Mesenchymal stem cell (in vitro differentiated cells and primary cell): ENCODE measurements at regions not wholly inside any gene's neighbourhood (a gene's known extent, or its start where the extent isn't known, plus 50 kb on each side); places are given as distances from the start of the nearest gene placed in this dataset.

Experiments
- DNase-seq: peaks from one replicate; pipeline ENCODE4 v3.0.0-alpha.2; 2013
- H2AFZ ChIP-seq: one replicate; pipeline ENCODE4 v1.6.1; 2013; ENCODE audit warnings: low read depth, mild to moderate bottlenecking, control low read depth, inconsistent platforms, low read length, moderate library complexity
- H2AK5ac ChIP-seq: 2 replicates; pipeline ENCODE4 v1.6.1; 2013; ENCODE audit warnings: low read length, moderate library complexity, mild to moderate bottlenecking, inconsistent platforms; ENCODE audit not compliant: severe bottlenecking
- H2BK120ac ChIP-seq: one replicate; pipeline ENCODE4 v1.6.1; 2013; ENCODE audit warnings: low read depth, mild to moderate bottlenecking, inconsistent platforms, low read length, moderate library complexity
- H2BK12ac ChIP-seq, 2 experiments: one replicate each; pipeline ENCODE4 v1.6.1; 2013; ENCODE audit warnings: inconsistent platforms in 2 of 2, low read length in 2 of 2, mild to moderate bottlenecking in 2 of 2, moderate library complexity in 2 of 2, control low read depth in 1 of 2
- H2BK15ac ChIP-seq: one replicate; pipeline ENCODE4 v1.6.1; 2013; ENCODE audit warnings: mild to moderate bottlenecking, low read depth, inconsistent platforms; ENCODE audit not compliant: poor library complexity, severe bottlenecking
- H2BK5ac ChIP-seq: 2 replicates; pipeline ENCODE4 v1.6.1; 2013; ENCODE audit warnings: low read depth, mild to moderate bottlenecking, low read length, control low read depth, inconsistent platforms; ENCODE audit not compliant: poor library complexity, severe bottlenecking
- H3K14ac ChIP-seq, 2 experiments: one replicate each; pipeline ENCODE4 v1.6.1; 2013; ENCODE audit warnings: inconsistent platforms in 2 of 2, low read length in 2 of 2, control low read depth in 1 of 2, mild to moderate bottlenecking in 1 of 2, moderate library complexity in 1 of 2
- H3K18ac ChIP-seq, 2 experiments: one replicate each; pipeline ENCODE4 v1.6.1; 2013; ENCODE audit warnings: inconsistent platforms in 2 of 2, low read length in 2 of 2, control low read depth in 1 of 2, low read depth in 1 of 2, mild to moderate bottlenecking in 1 of 2
- H3K23ac ChIP-seq, 2 experiments: one replicate each; pipeline ENCODE4 v1.6.1; 2013; ENCODE audit warnings: inconsistent platforms in 2 of 2, low read length in 2 of 2, mild to moderate bottlenecking in 2 of 2, moderate library complexity in 2 of 2, control low read depth in 1 of 2
- H3K27ac ChIP-seq: 2 replicates; pipeline ENCODE4 v1.5.1; 2013; ENCODE audit warnings: mild to moderate bottlenecking, moderate library complexity, low read length, control low read depth, inconsistent platforms; ENCODE audit not compliant: poor library complexity, severe bottlenecking
- H3K27me3 ChIP-seq, 2 experiments: 2 replicates each; pipeline versions ENCODE4 v1.6.1 to v1.7.0; 2013; ENCODE audit warnings: low read length in 2 of 2, mild to moderate bottlenecking in 2 of 2, moderate library complexity in 2 of 2, control low read depth in 1 of 2, inconsistent platforms in 1 of 2; ENCODE audit not compliant: control insufficient read depth in 1 of 2, insufficient read depth in 1 of 2
- H3K36me3 ChIP-seq, 2 experiments: 2 replicates each; pipeline versions ENCODE4 v1.6.1 to v1.7.0; 2013; ENCODE audit warnings: low read length in 2 of 2, control low read depth in 1 of 2, inconsistent platforms in 1 of 2, low read depth in 1 of 2, mild to moderate bottlenecking in 1 of 2; ENCODE audit not compliant: insufficient read depth in 2 of 2, control insufficient read depth in 1 of 2
- H3K4ac ChIP-seq, 2 experiments: one replicate each; pipeline ENCODE4 v1.6.1; 2013; ENCODE audit warnings: inconsistent platforms in 2 of 2, low read length in 2 of 2, mild to moderate bottlenecking in 2 of 2, moderate library complexity in 2 of 2, control low read depth in 1 of 2, low read depth in 1 of 2
- H3K4me1 ChIP-seq: 2 replicates; pipeline ENCODE4 v1.6.1; 2013; ENCODE audit warnings: low read depth, low read length, control low read depth; ENCODE audit not compliant: control insufficient read depth, insufficient read depth
- H3K4me2 ChIP-seq: 2 replicates; pipeline ENCODE4 v1.6.1; 2013; ENCODE audit warnings: low read length, mild to moderate bottlenecking, inconsistent platforms; ENCODE audit not compliant: poor library complexity, severe bottlenecking
- H3K4me3 ChIP-seq, 2 experiments: 2 replicates each; pipeline versions ENCODE4 v1.5.1 to v1.7.0; 2013; ENCODE audit warnings: low read length in 2 of 2, mild to moderate bottlenecking in 2 of 2, control low read depth in 1 of 2, low read depth in 1 of 2; ENCODE audit not compliant: insufficient read depth in 1 of 2
- H3K79me1 ChIP-seq: replicated peaks from 2 replicates; pipeline ENCODE4 v1.6.1; 2013; ENCODE audit warnings: mild to moderate bottlenecking, control low read depth, low read length, inconsistent platforms; ENCODE audit not compliant: poor library complexity, severe bottlenecking
- H3K9ac ChIP-seq: 2 replicates; pipeline ENCODE4 v1.7.0; 2013; ENCODE audit warnings: mild to moderate bottlenecking, low read length, moderate library complexity
- H3K9me3 ChIP-seq: 2 replicates; pipeline ENCODE4 v1.7.0; 2013; ENCODE audit warnings: mild to moderate bottlenecking, low read length; ENCODE audit not compliant: control insufficient read depth
- H4K8ac ChIP-seq: one replicate; pipeline ENCODE4 v1.6.1; 2013; ENCODE audit warnings: inconsistent platforms, mild to moderate bottlenecking, low read length, moderate library complexity
- H4K91ac ChIP-seq: one replicate; pipeline ENCODE4 v1.6.1; 2013; ENCODE audit warnings: mild to moderate bottlenecking, low read length, inconsistent platforms
- WGBS: methylation state at CpG from one replicate; pipeline ENCODE4 v1.1.7; 2013; ENCODE audit warnings: mixed read lengths; 5-methylcytosine and 5-hydroxymethylcytosine counted together

DNA sequence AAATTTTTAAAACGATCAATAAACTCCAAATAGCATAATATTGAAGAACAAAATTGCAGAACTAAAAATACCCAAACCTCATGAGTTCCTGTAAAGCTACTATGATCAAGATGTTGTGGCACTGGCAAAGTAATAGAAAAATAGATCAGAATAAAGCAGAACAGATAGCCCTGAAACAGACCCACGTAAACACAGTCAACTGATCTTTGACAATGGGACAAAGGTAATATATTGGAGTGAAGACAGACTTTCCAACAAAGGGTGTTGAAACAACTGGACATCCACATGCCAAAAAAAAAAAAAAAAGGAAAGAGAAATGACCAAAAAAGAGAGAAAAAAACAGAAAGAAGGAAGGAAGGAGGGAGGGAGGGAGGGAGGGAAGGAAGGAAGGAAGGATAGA, 138.7 kb downstream of the IRS2 start:
- H3K18ac ChIP-seq: no peak overlapping the region
- H3K4me3 ChIP-seq: no peak overlapping the region
- no peaks in the 10 kb centered on the region for H3K27me3 ChIP-seq
- no peak overlapping the region for H3K4me2 ChIP-seq
- H3K14ac ChIP-seq: no peak overlapping the region
- H3K79me1 ChIP-seq: no peaks in the 10 kb centered on the region
- H3K23ac ChIP-seq: no peak overlapping the region
- no CpG with 5 or more reads among the region's 2 CpGs for WGBS
- H2AFZ ChIP-seq: no peak overlapping the region
- H2AK5ac ChIP-seq: no peak overlapping the region
- DNase-seq: no peak
- H3K9ac ChIP-seq: no peak overlapping the region
- no peak overlapping the region for H2BK5ac ChIP-seq
- H4K8ac ChIP-seq: no peak overlapping the region
- no peak overlapping the region for H4K91ac ChIP-seq
- H3K27ac ChIP-seq: no peak overlapping the region
- H2BK12ac ChIP-seq: no peak overlapping the region
- no peak overlapping the region for H3K4ac ChIP-seq
- H2BK120ac ChIP-seq: no peak overlapping the region
- no peak overlapping the region for H2BK15ac ChIP-seq
- H3K4me1 ChIP-seq: peaks cover 1% of the 10 kb centered on the region
- no peaks in the 10 kb centered on the region for H3K9me3 ChIP-seq
- no peaks in the 10 kb centered on the region for H3K36me3 ChIP-seq

DNA sequence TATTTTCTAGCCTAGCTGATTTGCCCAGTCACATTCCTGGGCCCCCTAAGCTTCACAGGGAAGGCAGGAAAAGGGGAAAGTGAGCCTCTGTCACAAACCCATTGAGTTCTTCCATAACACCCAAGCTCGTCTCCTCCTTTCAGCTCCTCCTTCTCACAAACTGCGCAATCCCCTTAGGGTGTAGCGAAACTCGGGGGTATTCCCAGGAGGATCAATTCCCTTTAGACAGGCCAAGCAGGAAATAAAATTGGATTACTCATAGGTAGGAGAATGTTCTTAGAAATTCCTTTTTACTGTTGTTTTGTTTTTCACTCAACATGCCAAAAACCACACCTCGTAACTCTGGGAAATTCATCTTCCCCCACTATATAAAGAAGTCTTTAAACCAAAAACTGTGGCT, 139.3 kb downstream of the IRS2 start:
- H2BK5ac ChIP-seq: no peak overlapping the region
- no peak overlapping the region for H3K9ac ChIP-seq
- peak overlapping the region in 1 of 2 experiments; percentile 63 for H3K18ac ChIP-seq
- no peak overlapping the region for H3K4me3 ChIP-seq
- no peak overlapping the region for H3K4ac ChIP-seq
- H3K4me1 ChIP-seq: peaks cover 1% of the 10 kb centered on the region
- no peak overlapping the region for H3K4me2 ChIP-seq
- H3K23ac ChIP-seq: no peak overlapping the region
- H3K27me3 ChIP-seq: no peaks in the 10 kb centered on the region
- H3K36me3 ChIP-seq: no peaks in the 10 kb centered on the region
- DNase-seq: peak; percentile 28
- no peaks in the 10 kb centered on the region for H3K79me1 ChIP-seq
- H3K14ac ChIP-seq: no peak overlapping the region
- no peak overlapping the region for H3K27ac ChIP-seq
- H2BK15ac ChIP-seq: no peak overlapping the region
- no peak overlapping the region for H2BK120ac ChIP-seq
- no peak overlapping the region for H2AFZ ChIP-seq
- no peak overlapping the region for H4K8ac ChIP-seq
- H4K91ac ChIP-seq: no peak overlapping the region
- H2BK12ac ChIP-seq: no peak overlapping the region
- no peaks in the 10 kb centered on the region for H3K9me3 ChIP-seq
- no peak overlapping the region for H2AK5ac ChIP-seq
- 100% methylated on average over 1 of the region's 5 CpGs for WGBS

DNA sequence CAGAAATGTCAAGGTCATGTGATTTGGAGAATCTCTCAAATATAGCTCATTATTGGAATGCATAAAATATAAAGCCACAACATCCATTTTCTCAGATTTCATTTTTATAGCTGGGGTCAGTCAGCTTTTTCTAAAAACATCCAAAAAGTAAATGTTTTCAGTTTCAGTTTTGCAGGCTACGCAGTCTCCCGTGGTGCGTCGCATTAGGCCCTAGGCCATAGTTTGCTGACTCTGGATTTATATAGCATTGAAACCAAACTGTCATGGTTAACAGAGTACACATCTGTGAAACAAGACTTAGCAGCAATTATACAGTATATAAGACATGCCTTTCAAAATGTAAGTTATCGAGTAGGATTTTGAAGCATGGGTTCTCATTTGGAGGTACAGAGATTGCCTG, 140.0 kb downstream of the IRS2 start:
- 95% methylated on average over 5 of the region's 5 CpGs for WGBS
- no peak overlapping the region for H4K8ac ChIP-seq
- H3K23ac ChIP-seq: no peak overlapping the region
- no peak for DNase-seq
- H2BK5ac ChIP-seq: no peak overlapping the region
- H3K27me3 ChIP-seq: no peaks in the 10 kb centered on the region
- H3K27ac ChIP-seq: no peak overlapping the region
- H2BK15ac ChIP-seq: no peak overlapping the region
- no peak overlapping the region for H2AFZ ChIP-seq
- no peak overlapping the region for H4K91ac ChIP-seq
- H3K36me3 ChIP-seq: no peaks in the 10 kb centered on the region
- H2BK120ac ChIP-seq: no peak overlapping the region
- no peak overlapping the region for H3K14ac ChIP-seq
- no peak overlapping the region for H3K4ac ChIP-seq
- no peak overlapping the region for H2BK12ac ChIP-seq
- H3K18ac ChIP-seq: no peak overlapping the region
- H3K9ac ChIP-seq: no peak overlapping the region
- no peak overlapping the region for H3K4me2 ChIP-seq
- H3K4me1 ChIP-seq: peaks cover 1% of the 10 kb centered on the region
- no peak overlapping the region for H3K4me3 ChIP-seq
- no peaks in the 10 kb centered on the region for H3K79me1 ChIP-seq
- H3K9me3 ChIP-seq: peaks cover 3% of the 10 kb centered on the region
- H2AK5ac ChIP-seq: no peak overlapping the region

DNA sequence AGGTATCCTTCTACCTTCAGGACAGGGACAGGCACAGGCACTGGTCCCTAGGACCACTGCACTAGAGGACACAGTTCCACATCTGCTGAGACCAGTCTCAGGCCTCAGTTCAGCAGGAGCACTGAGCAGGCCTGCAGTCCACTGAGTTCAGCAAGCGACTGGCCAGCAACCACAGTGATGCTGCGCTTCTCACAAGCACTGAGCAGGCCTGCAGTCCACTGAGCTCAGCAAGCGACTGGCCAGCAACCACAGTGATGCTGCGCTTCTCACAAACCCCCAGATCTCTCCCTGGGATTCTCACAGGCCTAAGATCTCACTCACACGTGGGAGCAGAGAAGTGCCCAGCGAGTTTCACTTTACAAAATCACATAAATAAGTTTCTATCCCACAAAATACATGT, 140.6 kb downstream of the IRS2 start:
- Histone ChIP-seq H3K36me3 (no peaks in the 10 kb centered on the region), H3K4me3 (no peak overlapping the region), H3K9me3 (peaks cover 9% of the 10 kb centered on the region), H2BK12ac (no peak overlapping the region), H3K9ac (no peak overlapping the region), H3K79me1 (no peaks in the 10 kb centered on the region), H4K91ac (no peak overlapping the region), H2BK15ac (no peak overlapping the region), H2BK120ac (no peak overlapping the region), H3K23ac (no peak overlapping the region), H3K4me2 (no peak overlapping the region), H3K4ac (no peak overlapping the region), H3K4me1 (peaks cover 1% of the 10 kb centered on the region), H3K18ac (peak overlapping the region in 1 of 2 experiments; percentile 28), H3K27ac (no peak overlapping the region), H2AFZ (no peak overlapping the region), H2BK5ac (no peak overlapping the region), H4K8ac (no peak overlapping the region), H3K14ac (no peak overlapping the region), H3K27me3 (no peaks in the 10 kb centered on the region), H2AK5ac (no peak overlapping the region)
- DNase-seq: no peak
- WGBS: 95% methylated on average over 4 of the region's 6 CpGs
